ENCODE measurements at regions not wholly inside any gene's neighbourhood (a gene's known extent, or its start where the extent isn't known, plus 50 kb on each side); places are given as distances from the start of the nearest gene placed in this dataset.
"Not testable (repeated sequence)": the region's sequence is repeated elsewhere in the genome, so short reads cannot be mapped to it uniquely, and the experiment has no call there.

GRCh38 chrX:143298663-143299241 lies 218.5 kb downstream of the SPANXN3 start:
- no peaks in the 10 kb centered on the region for H3K4me1 Mint-ChIP-seq (ENCODE audit: unreplicated experiment)
- DNase-seq (ENCODE audit: low spot score): no peak
- H3K27me3 Mint-ChIP-seq (ENCODE audit: unreplicated experiment): no peaks in the 10 kb centered on the region
- no peak for TF ChIP-seq CTCF (IDR thresholded peaks at IDR 0.05; ENCODE audit: unreplicated experiment)
- H3K27ac Mint-ChIP-seq (ENCODE audit: unreplicated experiment): no peak overlapping the region
- no peaks in the 10 kb centered on the region for H3K9me3 Mint-ChIP-seq (ENCODE audit: unreplicated experiment)
- no peaks in the 10 kb centered on the region for H3K36me3 Mint-ChIP-seq (ENCODE audit: low read depth, unreplicated experiment)
- no peak overlapping the region for H3K4me3 Mint-ChIP-seq (ENCODE audit: unreplicated experiment)

GRCh38 chrX:143296521-143296920 lies 220.8 kb downstream of the SPANXN3 start:
- H3K36me3 Mint-ChIP-seq (ENCODE audit: low read depth, unreplicated experiment): no peaks in the 10 kb centered on the region
- TF ChIP-seq CTCF (IDR thresholded peaks at IDR 0.05; ENCODE audit: unreplicated experiment): no peak
- H3K27ac Mint-ChIP-seq (ENCODE audit: unreplicated experiment): no peak overlapping the region
- no peaks in the 10 kb centered on the region for H3K4me1 Mint-ChIP-seq (ENCODE audit: unreplicated experiment)
- H3K27me3 Mint-ChIP-seq (ENCODE audit: unreplicated experiment): no peaks in the 10 kb centered on the region
- DNase-seq (ENCODE audit: low spot score): no peak
- H3K9me3 Mint-ChIP-seq (ENCODE audit: unreplicated experiment): no peaks in the 10 kb centered on the region
- H3K4me3 Mint-ChIP-seq (ENCODE audit: unreplicated experiment): no peak overlapping the region

GRCh38 chrX:143287236-143287635 lies 230.0 kb downstream of the SPANXN3 start:
- Mint-ChIP-seq H3K9me3 (ENCODE audit: unreplicated experiment) (no peaks in the 10 kb centered on the region), H3K27ac (ENCODE audit: unreplicated experiment) (no peak overlapping the region), H3K4me1 (ENCODE audit: unreplicated experiment) (peaks cover 5% of the 10 kb centered on the region), H3K36me3 (ENCODE audit: low read depth, unreplicated experiment) (no peaks in the 10 kb centered on the region), H3K27me3 (ENCODE audit: unreplicated experiment) (no peaks in the 10 kb centered on the region), H3K4me3 (ENCODE audit: unreplicated experiment) (no peak overlapping the region)
- DNase-seq (ENCODE audit: low spot score): no peak
- TF ChIP-seq CTCF (IDR thresholded peaks at IDR 0.05; ENCODE audit: unreplicated experiment): no peak

GRCh38 chrX:143270317-143270716 lies 244.6 kb downstream of the SPANXN4 start:
- no peak for DNase-seq (ENCODE audit: low spot score)
- Mint-ChIP-seq H3K36me3 (ENCODE audit: low read depth, unreplicated experiment) (no peaks in the 10 kb centered on the region), H3K4me1 (ENCODE audit: unreplicated experiment) (no peaks in the 10 kb centered on the region), H3K4me3 (ENCODE audit: unreplicated experiment) (no peak overlapping the region), H3K27me3 (ENCODE audit: unreplicated experiment) (no peaks in the 10 kb centered on the region), H3K27ac (ENCODE audit: unreplicated experiment) (no peak overlapping the region), H3K9me3 (ENCODE audit: unreplicated experiment) (no peaks in the 10 kb centered on the region)
- TF ChIP-seq CTCF (IDR thresholded peaks at IDR 0.05; ENCODE audit: unreplicated experiment): no peak

GRCh38 chrX:143244593-143244992 lies 218.9 kb downstream of the SPANXN4 start:
- not testable (repeated sequence) for H3K9me3 Mint-ChIP-seq (ENCODE audit: unreplicated experiment); DNase-seq (ENCODE audit: low spot score); H3K36me3 Mint-ChIP-seq (ENCODE audit: low read depth, unreplicated experiment); H3K4me1 Mint-ChIP-seq (ENCODE audit: unreplicated experiment); H3K27me3 Mint-ChIP-seq (ENCODE audit: unreplicated experiment); H3K27ac Mint-ChIP-seq (ENCODE audit: unreplicated experiment); H3K4me3 Mint-ChIP-seq (ENCODE audit: unreplicated experiment)

Measured in endothelial cell (in vitro differentiated cells).